ENCODE measurements at regions not wholly inside any gene's neighbourhood (a gene's known extent, or its start where the extent isn't known, plus 50 kb on each side); places are given as distances from the start of the nearest gene placed in this dataset.

- 71 to 78% (median 76%) methylated on average over 6 of the region's 6 CpGs for WGBS, 4 donors
- DNase-seq, result no peak
- Histone ChIP-seq H3K36me3 (replicated peaks in 1 of 2) (no peaks in the 10 kb centered on the region), H3K4me3 (no peak overlapping the region), H3K27me3 (no peaks in the 10 kb centered on the region), H3K4me1 (replicated peaks in 1 of 2) (no peaks in the 10 kb centered on the region), H3K9me3 (replicated peaks in 1 of 3) (no peaks in the 10 kb centered on the region), H3K27ac (no peak overlapping the region)
- intact Hi-C loops (cut with DNase I), result no loop called here
- TF ChIP-seq, protein P1, sequence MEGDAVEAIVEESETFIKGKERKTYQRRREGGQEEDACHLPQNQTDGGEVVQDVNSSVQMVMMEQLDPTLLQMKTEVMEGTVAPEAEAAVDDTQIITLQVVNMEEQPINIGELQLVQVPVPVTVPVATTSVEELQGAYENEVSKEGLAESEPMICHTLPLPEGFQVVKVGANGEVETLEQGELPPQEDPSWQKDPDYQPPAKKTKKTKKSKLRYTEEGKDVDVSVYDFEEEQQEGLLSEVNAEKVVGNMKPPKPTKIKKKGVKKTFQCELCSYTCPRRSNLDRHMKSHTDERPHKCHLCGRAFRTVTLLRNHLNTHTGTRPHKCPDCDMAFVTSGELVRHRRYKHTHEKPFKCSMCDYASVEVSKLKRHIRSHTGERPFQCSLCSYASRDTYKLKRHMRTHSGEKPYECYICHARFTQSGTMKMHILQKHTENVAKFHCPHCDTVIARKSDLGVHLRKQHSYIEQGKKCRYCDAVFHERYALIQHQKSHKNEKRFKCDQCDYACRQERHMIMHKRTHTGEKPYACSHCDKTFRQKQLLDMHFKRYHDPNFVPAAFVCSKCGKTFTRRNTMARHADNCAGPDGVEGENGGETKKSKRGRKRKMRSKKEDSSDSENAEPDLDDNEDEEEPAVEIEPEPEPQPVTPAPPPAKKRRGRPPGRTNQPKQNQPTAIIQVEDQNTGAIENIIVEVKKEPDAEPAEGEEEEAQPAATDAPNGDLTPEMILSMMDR (IDR thresholded peaks at IDR 0.05), result no peak
- TF ChIP-seq POLR2A (IDR thresholded peaks at IDR 0.05), result no peak
Observed at GRCh38 chr18:59052965-59053820, 86.5 kb upstream of the SEC11C start.

GRCh38 chr18:59054496-59055287 lies 85.0 kb upstream of the SEC11C start:
- Histone ChIP-seq H3K27me3 (no peaks in the 10 kb centered on the region), H3K4me3 (no peak overlapping the region), H3K4me1 (replicated peaks in 1 of 2) (no peaks in the 10 kb centered on the region), H3K9me3 (replicated peaks in 1 of 3) (no peaks in the 10 kb centered on the region), H3K36me3 (replicated peaks in 1 of 2) (no peaks in the 10 kb centered on the region), H3K27ac (no peak overlapping the region)
- WGBS, 4 donors, result 52 to 64% (median 54%) methylated on average over 7 of the region's 7 CpGs
- TF ChIP-seq, protein P1 (IDR thresholded peaks at IDR 0.05), result no peak
- no peak for TF ChIP-seq POLR2A (IDR thresholded peaks at IDR 0.05)
- peak in 1 of 7 donors; percentile 55 for DNase-seq
- intact Hi-C loops (cut with DNase I), result loop anchor here in 1 of 2 donors (5.0 kb wide), 1 partner anchor 272 kb away; no protein-coding TSS in a partner anchor

DNA sequence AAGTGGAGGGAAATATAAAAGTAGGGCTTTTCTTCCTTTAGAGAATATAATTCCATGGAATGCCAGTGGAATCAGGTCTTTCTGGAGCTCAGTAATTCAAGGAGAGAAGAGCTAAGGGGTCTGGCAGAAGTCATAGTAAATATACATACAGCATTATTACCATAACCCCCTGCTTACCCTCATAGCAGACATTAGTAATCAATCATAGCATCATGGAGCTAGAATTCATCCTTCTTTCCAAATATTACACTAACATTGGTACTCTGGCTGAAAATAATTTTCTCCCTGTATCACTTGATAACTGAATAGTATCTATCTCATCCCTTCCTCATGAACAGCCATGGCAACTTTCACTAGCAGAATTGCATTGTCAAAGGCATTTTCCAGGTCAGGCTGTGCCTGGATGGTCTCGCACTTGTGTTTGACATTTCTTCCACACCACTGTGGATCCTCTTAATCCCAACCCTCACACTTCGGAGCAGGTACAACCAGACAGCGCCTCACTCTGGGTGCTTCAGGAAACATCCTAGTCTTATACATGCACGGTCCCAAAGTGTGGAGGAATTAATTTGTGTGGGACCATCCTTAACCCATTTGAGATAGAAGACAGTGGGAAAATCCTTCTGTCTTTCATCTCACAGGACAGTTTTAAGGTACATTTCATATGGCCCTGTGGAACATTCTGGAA lies 84.2 kb upstream of the SEC11C start:
- peak in 1 of 7 donors; percentile 38 for DNase-seq
- no peaks in the 10 kb centered on the region for H3K36me3 ChIP-seq (replicated peaks in 1 of 2)
- H3K27me3 ChIP-seq, result no peaks in the 10 kb centered on the region
- H3K9me3 ChIP-seq (replicated peaks in 1 of 3), result no peaks in the 10 kb centered on the region
- no peak for TF ChIP-seq POLR2A (IDR thresholded peaks at IDR 0.05)
- TF ChIP-seq, protein P1 (IDR thresholded peaks at IDR 0.05), result no peak
- 85 to 93% (median 90%) methylated on average over 4 of the region's 4 CpGs for WGBS, 4 donors
- H3K27ac ChIP-seq, result no peak overlapping the region
- no peak overlapping the region for H3K4me3 ChIP-seq
- no peaks in the 10 kb centered on the region for H3K4me1 ChIP-seq (replicated peaks in 1 of 2)
- intact Hi-C loops (cut with DNase I), result loop anchor here (2.0 to 5.0 kb wide), 2 partner anchors 273 to 275 kb away; no protein-coding TSS in a partner anchor

Data from adrenal gland (tissue), 9 donors.